Neural crest cell (in vitro differentiated cells): ENCODE measurements at regions not wholly inside any gene's neighbourhood (a gene's known extent, or its start where the extent isn't known, plus 50 kb on each side); places are given as distances from the start of the nearest gene placed in this dataset.

Experiments
- DNase-seq: peaks from one replicate; pipeline ENCODE4 v3.0.0; 2021; ENCODE audit warnings: low read depth, mixed read lengths, low spot score
- H3K27ac Mint-ChIP-seq: one replicate; pipeline ENCODE4 v1.8.0; 2021; ENCODE audit warnings: mild to moderate bottlenecking, mixed read lengths; ENCODE audit not compliant: unreplicated experiment
- H3K27me3 Mint-ChIP-seq: 2 replicates; pipeline ENCODE4 v1.8.0; 2021; ENCODE audit warnings: low read depth, mild to moderate bottlenecking, mixed read lengths
- H3K36me3 Mint-ChIP-seq: 2 replicates; pipeline ENCODE4 v1.8.0; 2021; ENCODE audit warnings: low read depth, mild to moderate bottlenecking, mixed read lengths
- H3K4me1 Mint-ChIP-seq: 2 replicates; pipeline ENCODE4 v1.8.0; 2021; ENCODE audit warnings: mixed read lengths
- H3K4me3 Mint-ChIP-seq: one replicate; pipeline ENCODE4 v1.8.0; 2021; ENCODE audit warnings: mild to moderate bottlenecking, mixed read lengths
- H3K9me3 Mint-ChIP-seq: 2 replicates; pipeline ENCODE4 v1.8.0; 2021; ENCODE audit warnings: mixed read lengths
- CTCF ChIP-seq: fragments of 200-600 bp; sonication (generic); conservative IDR thresholded peaks from 2 replicates; pipeline ENCODE4 v1.5.0; 2021; ENCODE audit warnings: antibody characterized with exemption, mild to moderate bottlenecking

- no peak for TF ChIP-seq CTCF
- no peaks in the 10 kb centered on the region for H3K4me1 Mint-ChIP-seq
- peaks cover 11% of the 10 kb centered on the region for H3K9me3 Mint-ChIP-seq
Observed at GRCh38 chr5:89105171-89105695, 222.2 kb upstream of the MEF2C start.

GRCh38 chr5:89098199-89098756 is 215.3 kb upstream of the MEF2C start:
- no peaks in the 10 kb centered on the region for H3K4me1 Mint-ChIP-seq
- no peaks in the 10 kb centered on the region for H3K27me3 Mint-ChIP-seq
- no peak overlapping the region for H3K27ac Mint-ChIP-seq
- H3K36me3 Mint-ChIP-seq = no peaks in the 10 kb centered on the region
- peaks cover 7% of the 10 kb centered on the region for H3K9me3 Mint-ChIP-seq
- no peak overlapping the region for H3K4me3 Mint-ChIP-seq
- DNase-seq = no peak
- TF ChIP-seq CTCF = no peak

More at GRCh38 chr5:89105171-89105695, 222.2 kb upstream of the MEF2C start:
- no peak for DNase-seq
- H3K27ac Mint-ChIP-seq = no peak overlapping the region
- no peaks in the 10 kb centered on the region for H3K36me3 Mint-ChIP-seq
- no peak overlapping the region for H3K4me3 Mint-ChIP-seq
- H3K27me3 Mint-ChIP-seq = no peaks in the 10 kb centered on the region

GRCh38 chr5:89097103-89097502 is 214.1 kb upstream of the MEF2C start:
- H3K27ac Mint-ChIP-seq = no peak overlapping the region
- no peak overlapping the region for H3K4me3 Mint-ChIP-seq
- H3K36me3 Mint-ChIP-seq = no peaks in the 10 kb centered on the region
- DNase-seq = no peak
- peaks cover 7% of the 10 kb centered on the region for H3K9me3 Mint-ChIP-seq
- no peaks in the 10 kb centered on the region for H3K4me1 Mint-ChIP-seq
- no peaks in the 10 kb centered on the region for H3K27me3 Mint-ChIP-seq
- no peak for TF ChIP-seq CTCF

GRCh38 chr5:89095341-89095740 is 212.4 kb upstream of the MEF2C start:
- no peak for TF ChIP-seq CTCF
- Mint-ChIP-seq H3K9me3 (peaks cover 7% of the 10 kb centered on the region), H3K4me1 (no peaks in the 10 kb centered on the region), H3K27ac (no peak overlapping the region), H3K36me3 (no peaks in the 10 kb centered on the region), H3K27me3 (no peaks in the 10 kb centered on the region), H3K4me3 (no peak overlapping the region)
- DNase-seq = no peak

DNA sequence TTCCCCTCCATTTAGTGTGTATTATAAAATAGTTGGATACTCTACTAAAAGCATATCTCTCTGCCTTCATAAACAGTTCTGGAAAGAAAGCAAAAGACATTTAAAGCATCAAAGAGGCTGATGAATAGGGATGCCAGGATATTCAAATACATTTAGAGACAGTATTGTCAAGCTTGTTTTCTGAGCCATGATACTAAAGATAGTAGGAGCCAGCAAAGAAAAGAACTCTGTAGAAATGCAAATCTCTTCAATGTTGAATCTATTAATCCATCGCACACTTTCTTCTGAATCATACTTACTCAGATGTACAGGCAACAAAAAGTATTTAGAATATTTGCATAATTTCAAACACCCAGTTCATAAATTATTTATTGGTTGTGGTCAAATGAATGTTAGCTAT is 207.1 kb upstream of the MEF2C start:
- Mint-ChIP-seq H3K27me3 (no peaks in the 10 kb centered on the region), H3K4me3 (no peak overlapping the region), H3K27ac (no peak overlapping the region), H3K9me3 (no peaks in the 10 kb centered on the region), H3K36me3 (no peaks in the 10 kb centered on the region), H3K4me1 (peaks cover 4% of the 10 kb centered on the region)
- TF ChIP-seq CTCF = no peak
- no peak for DNase-seq
